DMS153 treated with DMSO at 0.1 percent for 48 hours (cell line): ENCODE measurements at regions not wholly inside any gene's neighbourhood (a gene's known extent, or its start where the extent isn't known, plus 50 kb on each side); places are given as distances from the start of the nearest gene placed in this dataset.
"Not testable (repeated sequence)": the region's sequence is repeated elsewhere in the genome, so short reads cannot be mapped to it uniquely, and the experiment has no call there.

Source experiments
- DNase-seq: peaks from one replicate; lab custom pipeline; 2025; ENCODE audit not compliant: unreplicated experiment; lab: John Stamatoyannopoulos, UW

DNA sequence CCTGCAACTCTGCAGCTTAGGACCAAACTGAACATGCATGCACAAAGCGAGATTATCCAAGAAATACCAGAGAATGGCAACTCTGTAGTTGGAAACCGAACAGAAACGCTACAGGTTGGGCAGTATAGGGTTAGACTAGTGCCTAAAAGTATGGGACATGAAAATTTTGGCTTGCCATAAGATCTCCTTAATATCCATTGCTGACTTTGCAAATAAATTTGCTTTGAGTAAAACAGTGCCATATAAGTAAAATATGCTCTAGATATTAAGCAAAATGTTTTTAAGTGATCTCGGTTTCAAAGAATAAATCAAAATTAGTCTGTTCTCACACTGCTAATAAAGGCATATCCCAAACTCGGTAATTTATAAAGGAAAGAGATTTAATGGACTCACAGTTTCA lies 456.0 kb downstream of the PRDM9 start:
- DNase-seq = no peak

DNA sequence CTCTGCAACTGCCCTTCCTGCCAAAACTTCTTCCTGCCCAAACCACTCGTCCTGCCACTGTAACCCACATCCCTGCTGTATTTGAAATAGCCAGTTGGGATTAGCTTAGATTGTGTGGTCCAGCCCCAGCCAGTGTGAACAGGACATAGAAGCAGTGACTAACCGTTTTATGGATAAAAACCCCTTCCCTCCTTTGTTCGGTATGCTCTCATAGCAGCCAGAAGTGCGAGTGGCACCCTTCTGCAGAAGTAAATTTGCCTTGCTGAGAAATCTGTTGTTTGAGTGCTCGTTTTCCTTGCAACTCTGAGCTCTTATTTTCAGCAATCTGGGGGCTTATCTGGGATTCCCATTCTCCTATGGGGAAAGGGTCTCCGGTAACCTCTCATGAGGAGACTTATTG lies 470.0 kb downstream of the PRDM9 start:
- no peak for DNase-seq

DNA sequence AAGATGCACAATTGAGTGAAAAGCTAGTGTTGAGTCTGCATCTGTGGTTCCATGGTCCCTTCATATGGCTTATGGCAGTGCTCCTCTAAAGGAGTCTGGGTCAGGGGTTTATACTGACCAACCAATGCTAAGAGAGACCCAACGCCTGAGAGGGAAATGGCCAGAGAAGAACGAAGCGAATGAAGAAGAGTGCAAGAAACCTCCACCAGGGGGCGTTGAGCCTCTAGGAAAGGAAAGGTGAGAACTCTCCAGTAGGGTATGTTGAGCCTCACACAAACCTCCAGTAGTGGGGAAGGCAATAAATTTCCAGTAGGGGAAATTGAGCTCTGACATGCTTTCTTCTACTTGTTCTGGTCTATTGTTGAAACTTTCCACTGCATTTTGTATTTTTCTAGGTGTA lies 470.6 kb downstream of the PRDM9 start:
- no peak for DNase-seq

DNA sequence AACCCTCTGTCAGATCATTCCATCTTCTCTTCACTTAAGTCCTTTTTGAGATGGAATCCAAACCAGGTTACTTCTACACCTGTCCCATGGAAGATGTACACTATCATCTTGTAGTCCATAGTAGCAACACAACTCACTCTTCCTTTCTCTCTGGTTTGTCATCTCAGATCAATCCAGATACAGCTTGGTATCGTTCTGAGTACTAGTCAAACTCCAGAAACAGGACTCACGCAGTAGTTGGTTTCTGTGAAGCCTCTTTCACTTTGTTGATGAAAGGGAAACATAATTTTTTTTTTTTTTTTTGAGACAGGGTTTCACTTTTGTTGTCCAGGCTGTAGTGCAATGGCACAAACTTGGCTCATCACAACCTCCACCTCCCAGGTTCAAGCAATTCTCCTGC lies 484.0 kb downstream of the PRDM9 start:
- DNase-seq = no peak

DNA sequence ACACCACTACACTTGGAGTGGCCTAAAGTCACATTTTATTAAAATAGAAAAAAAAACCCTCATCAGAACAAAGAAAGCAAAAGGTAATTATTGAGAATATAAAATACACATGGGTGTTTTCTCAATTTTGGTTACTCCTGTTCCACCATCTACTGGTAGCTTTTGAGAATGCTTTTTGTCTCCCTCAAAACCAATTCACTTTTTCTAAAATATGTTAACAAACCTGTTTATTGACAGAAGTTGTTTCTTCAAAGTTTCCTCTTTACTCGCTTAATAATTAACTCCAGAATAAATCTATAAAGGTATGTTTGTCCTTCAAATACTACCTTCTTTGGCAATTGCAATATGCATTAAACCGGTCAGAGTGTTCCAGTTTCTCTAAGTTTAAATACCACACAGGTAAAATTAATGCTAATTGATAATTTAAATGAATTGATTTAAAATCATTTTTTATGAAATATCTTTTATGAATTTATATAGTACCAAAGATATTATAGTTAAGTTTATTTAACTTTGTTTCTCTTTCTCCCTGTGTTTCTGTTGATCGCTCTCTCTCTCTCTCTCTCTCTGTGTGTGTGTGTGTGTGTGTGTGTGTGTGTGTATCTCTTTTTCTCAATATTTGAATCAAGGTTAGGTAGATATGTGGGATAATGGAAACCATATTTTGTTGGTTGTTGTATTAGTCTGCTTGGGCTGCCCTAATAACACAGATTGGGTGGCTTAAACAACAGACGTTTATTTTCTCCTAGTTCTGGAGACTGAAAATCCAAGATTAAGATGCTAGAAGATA lies 487.4 kb downstream of the PRDM9 start:
- DNase-seq = no peak

DNA sequence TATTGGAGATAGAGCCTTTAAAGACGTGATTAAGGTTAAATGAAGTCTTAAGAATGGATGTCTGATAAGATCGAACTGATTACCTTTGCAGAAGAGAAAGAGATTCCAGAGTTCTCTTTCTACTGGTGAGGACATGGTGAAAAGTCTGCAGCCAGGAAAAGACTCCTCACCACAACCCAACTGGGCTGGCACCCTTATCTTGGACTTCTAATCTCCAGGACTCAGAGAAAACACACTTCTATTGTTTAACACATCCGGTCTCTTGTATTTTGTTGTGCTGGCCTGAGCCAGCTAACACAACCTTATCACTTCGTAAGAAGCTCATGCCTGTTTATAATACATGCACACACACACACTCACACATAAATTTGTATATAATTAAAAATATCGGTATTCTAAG lies 489.1 kb downstream of the PRDM9 start:
- DNase-seq = no peak

DNA sequence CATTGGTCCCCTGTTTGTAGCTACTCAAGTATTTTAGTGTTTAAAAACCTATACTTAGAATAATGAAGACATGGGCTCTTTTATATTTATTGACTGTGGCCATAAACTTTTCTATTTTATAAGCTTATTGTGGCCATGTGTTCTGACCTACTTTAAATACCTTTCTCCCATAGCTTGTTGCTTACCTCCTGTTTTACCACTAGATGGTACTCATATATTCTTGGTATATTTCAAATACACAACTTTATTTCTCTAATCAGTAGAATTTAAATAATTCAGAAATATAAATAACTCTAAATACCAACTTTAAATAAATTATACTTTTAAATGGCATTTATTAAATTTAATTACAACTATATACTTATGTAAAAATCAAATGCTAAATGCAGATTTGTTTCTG lies 498.0 kb downstream of the PRDM9 start:
- no peak for DNase-seq

DNA sequence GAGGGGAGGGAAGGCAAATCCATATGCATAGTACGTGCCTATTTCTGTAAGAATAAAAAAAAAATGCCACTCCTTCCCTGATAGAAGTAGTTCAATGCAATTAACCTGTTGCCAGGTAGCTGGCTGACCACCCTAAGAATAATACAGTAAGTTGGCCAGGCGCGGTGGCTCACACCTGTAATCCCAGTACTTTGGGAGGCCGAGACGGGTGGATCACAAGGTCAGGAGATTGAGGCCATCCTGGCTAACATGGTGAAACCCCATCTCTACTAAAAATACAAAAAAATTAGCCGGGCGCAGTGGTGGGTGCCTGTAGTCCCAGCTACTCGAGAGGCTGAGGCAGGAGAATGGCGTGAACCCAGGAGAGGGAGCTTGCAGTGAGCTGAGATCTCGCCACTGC lies 510.3 kb downstream of the PRDM9 start:
- not testable (repeated sequence) for DNase-seq

DNA sequence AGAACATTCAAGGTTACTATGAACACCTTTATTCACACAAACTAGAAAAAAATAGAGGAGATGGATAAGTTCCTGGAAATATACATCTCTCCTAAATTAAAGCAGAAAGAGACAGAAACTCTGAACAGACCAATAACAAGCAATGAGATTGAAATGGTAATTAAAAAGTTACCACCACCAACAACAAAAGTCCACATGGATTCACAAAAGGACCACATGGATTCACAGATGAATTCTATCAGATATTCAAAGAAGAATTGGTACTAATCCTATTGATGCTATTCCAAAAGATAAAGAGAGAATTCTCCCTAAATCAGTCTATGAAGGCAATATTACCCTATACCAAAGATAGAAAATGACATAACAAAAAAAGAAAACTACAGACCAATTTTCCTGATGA lies 518.9 kb downstream of the PRDM9 start:
- no peak for DNase-seq

DNA sequence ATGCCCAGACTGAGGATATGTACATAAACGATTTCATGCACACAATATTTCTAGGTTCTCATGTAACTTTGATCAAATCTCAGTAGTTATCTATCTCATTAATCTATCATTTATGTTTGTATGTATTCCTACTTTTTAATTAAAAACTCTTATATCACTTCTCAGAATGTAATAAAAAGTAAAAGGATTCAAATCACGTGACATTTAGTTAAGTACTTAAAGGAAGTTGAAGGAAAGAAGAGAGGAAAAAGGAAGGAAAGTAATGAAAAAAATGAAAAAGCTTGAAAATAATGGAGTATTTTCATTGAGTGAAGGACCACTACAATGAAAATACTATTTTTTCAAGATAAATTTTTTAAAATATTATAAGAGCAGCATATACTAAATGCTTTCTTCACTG lies 535.3 kb downstream of the PRDM9 start:
- DNase-seq = no peak

DNA sequence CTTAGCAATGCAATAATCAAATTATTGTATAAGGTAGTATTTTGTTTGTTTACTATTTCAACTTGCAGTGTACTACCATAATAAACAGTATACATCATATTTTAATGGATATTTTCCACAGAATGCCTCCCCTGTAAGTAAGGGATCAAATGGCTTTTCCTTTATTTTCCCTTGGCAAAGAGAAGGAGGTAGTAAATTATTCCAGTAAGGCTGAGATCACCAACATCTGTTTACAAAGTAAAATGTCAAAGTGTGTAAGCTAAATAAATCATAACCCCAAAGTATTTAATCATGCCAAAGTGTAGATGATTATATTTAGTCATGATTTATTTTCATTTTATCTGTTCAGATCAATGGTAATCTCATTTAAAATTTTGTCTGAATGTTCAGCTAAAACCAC lies 537.6 kb downstream of the PRDM9 start:
- no peak for DNase-seq

DNA sequence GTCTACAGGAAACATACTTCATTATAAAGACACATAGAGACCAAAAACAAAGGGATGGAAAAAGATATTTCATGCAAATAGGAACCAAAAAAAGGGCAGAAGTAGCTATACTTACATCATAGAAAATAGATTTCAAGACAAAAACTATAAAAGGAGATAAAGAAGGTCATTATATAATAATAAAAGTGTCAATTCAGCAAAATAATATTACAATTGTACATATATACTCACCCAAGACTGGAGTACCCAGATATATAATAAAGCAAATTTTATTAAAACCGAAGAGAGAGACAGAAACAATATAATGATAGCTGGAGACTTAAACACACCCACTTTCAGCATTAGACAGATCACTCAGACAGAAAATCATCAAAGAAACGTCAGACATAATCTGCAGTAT lies 546.3 kb downstream of the PRDM9 start:
- no peak for DNase-seq

DNA sequence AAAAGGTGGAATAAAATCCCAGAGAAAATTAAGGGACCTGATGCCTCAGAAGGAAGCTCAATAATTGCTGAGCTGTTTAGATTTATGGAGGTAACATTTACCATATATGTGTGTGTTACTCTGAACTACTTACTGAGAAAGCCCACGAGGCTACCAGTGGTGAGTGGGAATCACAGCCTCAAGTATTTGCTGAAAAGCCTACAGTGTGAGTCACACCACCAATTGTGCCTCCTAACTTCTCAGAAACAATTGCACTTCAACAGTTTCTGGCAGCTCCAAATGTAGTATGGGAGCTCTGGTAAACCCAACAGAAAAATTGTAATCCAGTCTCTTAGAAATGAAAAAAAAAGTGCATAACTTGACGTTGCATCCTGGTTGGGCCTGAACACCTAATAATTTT lies 551.6 kb downstream of the PRDM9 start:
- no peak for DNase-seq

DNA sequence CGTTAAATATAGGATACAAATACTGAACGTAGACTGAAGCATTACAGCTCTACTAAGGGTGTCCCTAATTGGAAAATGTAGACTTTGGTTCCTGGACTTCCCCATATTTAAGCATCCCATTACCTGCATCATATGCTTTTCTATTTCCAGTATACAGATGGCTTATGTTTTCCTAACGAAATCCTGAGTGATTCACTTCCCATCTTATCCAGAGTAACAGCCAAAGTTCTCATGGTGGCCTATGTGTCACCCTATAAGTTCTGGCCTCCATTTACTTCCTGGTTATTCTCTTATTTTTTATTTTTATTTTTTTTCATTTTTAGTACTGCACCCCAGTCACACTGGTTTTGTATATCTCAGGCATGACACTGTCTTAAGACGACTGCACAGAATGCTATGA lies 552.3 kb downstream of the PRDM9 start:
- no peak for DNase-seq

DNA sequence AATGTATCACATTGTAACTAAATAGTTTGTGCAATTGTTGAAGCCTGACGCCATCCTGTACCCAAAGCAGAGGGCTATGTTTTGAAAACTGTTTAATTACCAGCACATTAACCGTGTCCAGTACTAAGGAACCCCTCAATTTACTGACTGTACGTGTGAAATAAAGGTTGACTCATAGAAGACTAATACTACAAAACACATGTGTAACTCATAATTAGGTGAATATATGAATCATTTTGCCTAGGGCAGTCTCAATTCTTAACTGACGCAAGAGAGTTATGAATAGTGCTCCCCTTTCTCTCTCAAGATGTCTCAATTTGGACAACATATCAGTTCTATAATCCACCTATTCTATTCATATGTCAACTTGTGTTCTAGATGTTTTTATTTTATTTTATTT lies 558.4 kb downstream of the PRDM9 start:
- DNase-seq = no peak

DNA sequence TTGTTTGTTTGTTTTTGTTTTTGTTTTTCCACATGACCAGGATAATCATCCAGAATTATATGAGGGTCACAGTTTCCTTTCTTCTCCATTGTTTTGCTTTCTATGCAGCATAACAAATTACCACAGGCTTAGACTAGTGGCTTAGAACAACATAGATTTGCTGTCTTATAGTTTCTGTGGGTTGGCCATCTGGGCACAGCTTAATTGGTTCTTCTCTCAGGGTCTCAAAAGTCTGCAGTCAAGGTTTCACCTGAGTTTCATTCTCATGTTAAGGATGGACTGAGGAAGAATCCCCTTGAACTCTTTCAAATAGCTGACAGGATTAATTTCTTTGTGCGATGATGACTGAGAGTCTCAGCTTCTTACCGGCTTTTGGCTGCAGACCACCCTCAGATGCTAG lies 559.8 kb downstream of the PRDM9 start:
- DNase-seq = no peak

DNA sequence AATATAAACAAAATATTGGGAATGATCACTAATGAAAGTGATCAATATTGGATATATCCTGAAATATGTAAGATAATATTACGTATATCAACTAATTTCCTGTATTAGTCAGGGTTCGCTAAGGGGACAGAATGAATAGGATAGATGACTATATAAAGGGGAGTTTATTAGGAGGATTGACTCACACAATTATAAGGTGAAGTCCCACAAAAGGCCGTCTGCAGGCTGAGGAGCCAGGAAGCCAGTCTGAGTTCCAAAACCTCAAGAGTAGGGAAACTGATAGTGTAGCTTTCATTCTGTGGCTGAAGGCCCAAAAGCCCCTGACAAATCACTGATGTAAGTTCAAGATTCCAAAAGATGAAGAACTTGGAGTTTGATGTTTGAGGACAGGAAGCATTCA lies 561.1 kb downstream of the PRDM9 start:
- no peak for DNase-seq

DNA sequence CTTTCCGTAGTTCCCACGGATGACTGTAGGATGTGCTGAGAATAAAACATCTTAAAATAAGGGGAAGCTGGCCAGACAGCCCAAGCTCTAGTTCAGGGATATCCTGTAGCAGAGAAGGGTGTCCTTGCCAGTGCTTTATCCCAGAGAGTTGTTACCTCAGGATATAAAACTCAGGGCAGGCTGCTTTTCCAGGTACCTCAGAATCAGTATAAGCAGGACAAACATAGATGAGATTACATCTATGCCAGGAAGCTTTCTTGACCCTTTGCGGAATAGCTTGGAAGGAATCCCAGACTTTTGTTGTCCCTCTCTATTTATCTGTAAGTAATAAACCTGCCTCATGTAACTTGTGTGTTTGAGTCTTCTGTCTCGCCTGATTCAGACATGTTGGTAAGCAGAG lies 565.7 kb downstream of the PRDM9 start:
- DNase-seq = no peak

DNA sequence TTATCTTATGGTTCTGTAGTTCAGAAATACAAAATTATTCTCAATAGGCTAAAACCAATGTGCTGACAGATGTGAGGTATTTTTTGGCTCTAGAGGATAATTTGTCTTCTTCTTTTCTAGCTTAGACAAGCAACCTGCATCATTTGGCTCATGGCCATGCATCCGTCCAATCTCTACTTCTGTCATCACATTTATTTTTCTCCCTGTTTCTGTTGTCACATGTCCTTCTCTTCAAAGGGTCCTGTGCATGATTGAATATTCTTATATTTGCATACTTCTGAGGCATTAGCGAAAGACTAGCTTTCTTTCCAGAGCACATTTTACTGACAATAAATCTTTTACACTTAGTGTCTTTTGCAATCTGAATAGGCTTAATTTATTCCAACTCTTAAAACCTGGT lies 564.7 kb downstream of the CDH10 start:
- DNase-seq = no peak

DNA sequence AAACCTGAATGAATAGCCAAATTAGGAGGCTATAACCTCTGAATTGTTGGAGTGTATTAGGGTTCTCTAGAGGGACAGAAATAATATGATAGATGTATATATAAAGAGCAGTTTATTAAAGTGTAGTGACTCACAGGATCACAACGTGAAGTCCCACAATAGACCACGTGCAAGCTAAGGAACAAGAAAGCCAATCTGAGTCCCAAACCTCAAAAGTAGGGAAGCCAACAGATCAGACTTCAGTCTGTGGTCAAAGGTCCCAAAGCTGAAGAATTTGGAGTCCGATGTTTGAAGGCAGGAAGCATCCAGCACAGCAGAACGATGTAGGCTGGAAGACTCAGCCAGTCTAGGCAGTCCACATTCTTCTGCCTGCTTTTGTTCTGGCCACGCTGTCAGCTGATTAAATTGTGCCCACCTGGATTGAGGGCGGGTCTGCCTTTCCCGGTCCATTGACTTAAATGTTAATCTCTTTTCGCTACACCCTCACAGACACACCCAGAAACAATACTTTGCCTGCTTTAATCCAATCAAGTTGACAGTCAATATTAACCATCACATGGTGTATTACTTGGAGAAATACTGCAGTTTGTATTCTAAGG lies 550.6 kb downstream of the CDH10 start:
- no peak for DNase-seq

DNA sequence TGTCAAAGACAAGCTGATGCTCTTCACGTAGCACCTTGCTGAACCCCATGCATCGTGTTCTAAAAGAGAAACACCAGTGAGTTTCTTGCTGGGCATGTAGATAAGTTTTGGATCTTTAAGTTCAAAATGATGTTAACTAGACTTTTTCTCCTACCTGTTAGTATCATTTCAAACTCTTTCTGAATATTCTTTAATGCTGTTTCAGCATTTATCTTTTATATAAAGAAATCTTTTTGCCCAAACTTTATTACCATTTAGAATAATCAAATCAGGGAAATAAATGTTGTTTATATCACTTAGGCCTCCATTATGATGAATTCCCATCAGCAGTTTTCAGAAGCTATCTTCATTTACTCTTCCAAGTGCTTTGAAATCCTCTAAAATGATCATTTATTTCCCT lies 542.8 kb downstream of the CDH10 start:
- no peak for DNase-seq

DNA sequence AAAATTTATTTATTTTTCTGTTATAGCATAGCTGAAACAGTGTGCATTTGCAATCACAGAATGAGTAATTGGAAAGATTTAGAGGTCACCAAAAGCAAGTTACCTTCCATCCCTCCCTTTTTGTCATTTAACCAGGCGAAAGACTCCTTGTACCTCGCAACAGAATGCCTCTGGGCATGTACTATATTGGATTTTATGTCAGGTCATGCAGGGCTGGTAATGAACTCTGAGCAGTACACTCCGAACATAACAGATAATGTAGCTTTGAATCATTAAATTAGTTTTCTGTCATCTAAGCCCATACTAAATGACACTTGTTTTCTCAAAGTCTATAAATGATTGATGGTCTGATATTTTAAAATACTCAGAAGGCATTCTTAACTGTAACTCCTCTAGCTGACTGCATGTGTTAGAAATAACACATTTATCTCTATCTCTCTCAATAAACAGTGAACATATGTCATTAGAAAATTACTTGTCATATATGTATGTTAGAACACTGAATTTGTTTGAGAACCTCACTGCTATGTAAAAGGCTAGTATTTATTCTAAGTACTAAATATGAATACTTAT lies 541.2 kb downstream of the CDH10 start:
- DNase-seq = no peak
